ENCODE measurements at regions not wholly inside any gene's neighbourhood (a gene's known extent, or its start where the extent isn't known, plus 50 kb on each side); places are given as distances from the start of the nearest gene placed in this dataset.

DNA sequence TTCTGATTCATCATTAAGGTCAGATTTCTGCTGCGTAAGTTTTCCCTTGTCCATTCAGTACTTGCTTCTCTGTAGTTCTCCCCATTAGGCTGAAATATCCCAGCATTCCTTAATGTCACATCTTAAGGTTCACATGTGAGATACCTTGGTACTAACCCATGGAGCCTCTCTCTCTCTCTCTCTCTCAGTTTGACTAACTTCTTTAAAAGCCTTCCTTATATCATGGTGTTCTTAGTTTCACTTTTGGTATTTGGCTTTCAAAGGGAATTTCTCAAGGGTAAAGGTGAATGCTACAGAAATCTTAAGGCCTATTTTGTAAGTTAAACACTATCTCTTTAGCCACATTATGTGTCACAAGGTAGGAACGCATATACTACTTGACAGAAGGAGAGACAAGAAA is 427.3 kb upstream of the ZNF717 start:
- TF ChIP-seq, protein P1, sequence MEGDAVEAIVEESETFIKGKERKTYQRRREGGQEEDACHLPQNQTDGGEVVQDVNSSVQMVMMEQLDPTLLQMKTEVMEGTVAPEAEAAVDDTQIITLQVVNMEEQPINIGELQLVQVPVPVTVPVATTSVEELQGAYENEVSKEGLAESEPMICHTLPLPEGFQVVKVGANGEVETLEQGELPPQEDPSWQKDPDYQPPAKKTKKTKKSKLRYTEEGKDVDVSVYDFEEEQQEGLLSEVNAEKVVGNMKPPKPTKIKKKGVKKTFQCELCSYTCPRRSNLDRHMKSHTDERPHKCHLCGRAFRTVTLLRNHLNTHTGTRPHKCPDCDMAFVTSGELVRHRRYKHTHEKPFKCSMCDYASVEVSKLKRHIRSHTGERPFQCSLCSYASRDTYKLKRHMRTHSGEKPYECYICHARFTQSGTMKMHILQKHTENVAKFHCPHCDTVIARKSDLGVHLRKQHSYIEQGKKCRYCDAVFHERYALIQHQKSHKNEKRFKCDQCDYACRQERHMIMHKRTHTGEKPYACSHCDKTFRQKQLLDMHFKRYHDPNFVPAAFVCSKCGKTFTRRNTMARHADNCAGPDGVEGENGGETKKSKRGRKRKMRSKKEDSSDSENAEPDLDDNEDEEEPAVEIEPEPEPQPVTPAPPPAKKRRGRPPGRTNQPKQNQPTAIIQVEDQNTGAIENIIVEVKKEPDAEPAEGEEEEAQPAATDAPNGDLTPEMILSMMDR (conservative IDR thresholded peaks at IDR 0.05; ENCODE audit: low read depth, low read length): no peak
- no peak for TF ChIP-seq EZH2 (IDR thresholded peaks at IDR 0.05; ENCODE audit: low read length, unreplicated experiment)
- no peak for TF ChIP-seq EZH2phosphoT487 (IDR thresholded peaks at IDR 0.05; ENCODE audit: borderline replicate concordance, low read length)
